A549 (cell line): ENCODE measurements at regions not wholly inside any gene's neighbourhood (a gene's known extent, or its start where the extent isn't known, plus 50 kb on each side); places are given as distances from the start of the nearest gene placed in this dataset.

ENCODE experiments used
- POLR2A ChIP-seq: IDR thresholded peaks from 2 replicates; pipeline ENCODE4 v1.6.1; 2012; ENCODE audit warnings: mild to moderate bottlenecking, low read length
- SMC3 ChIP-seq: fragments of >200 bp; sonication (Bioruptor Twin); formaldehyde crosslinking; IDR thresholded peaks from 3 replicates; pipeline ENCODE4 v1.6.1; 2018; ENCODE audit warnings: inconsistent platforms
- USF2 ChIP-seq: fragments of 450-650 bp; IDR thresholded peaks from 2 replicates; pipeline ENCODE4 v1.6.1; 2014; ENCODE audit warnings: antibody characterized with exemption
- TF ChIP-seq, protein P1 (sequence below): fragments of >200 bp; sonication (Bioruptor Twin); formaldehyde crosslinking; IDR thresholded peaks from 3 replicates; pipeline ENCODE4 v1.5.1; 2016
- TF ChIP-seq, protein P2 (sequence below): fragments of 150-350 bp; IDR thresholded peaks from 2 replicates; pipeline ENCODE4 v1.6.1; 2014; ENCODE audit warnings: low read depth, mild to moderate bottlenecking, low read length

- TF ChIP-seq USF2: no peak
- TF ChIP-seq, protein P1, sequence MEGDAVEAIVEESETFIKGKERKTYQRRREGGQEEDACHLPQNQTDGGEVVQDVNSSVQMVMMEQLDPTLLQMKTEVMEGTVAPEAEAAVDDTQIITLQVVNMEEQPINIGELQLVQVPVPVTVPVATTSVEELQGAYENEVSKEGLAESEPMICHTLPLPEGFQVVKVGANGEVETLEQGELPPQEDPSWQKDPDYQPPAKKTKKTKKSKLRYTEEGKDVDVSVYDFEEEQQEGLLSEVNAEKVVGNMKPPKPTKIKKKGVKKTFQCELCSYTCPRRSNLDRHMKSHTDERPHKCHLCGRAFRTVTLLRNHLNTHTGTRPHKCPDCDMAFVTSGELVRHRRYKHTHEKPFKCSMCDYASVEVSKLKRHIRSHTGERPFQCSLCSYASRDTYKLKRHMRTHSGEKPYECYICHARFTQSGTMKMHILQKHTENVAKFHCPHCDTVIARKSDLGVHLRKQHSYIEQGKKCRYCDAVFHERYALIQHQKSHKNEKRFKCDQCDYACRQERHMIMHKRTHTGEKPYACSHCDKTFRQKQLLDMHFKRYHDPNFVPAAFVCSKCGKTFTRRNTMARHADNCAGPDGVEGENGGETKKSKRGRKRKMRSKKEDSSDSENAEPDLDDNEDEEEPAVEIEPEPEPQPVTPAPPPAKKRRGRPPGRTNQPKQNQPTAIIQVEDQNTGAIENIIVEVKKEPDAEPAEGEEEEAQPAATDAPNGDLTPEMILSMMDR: no peak
- TF ChIP-seq, protein P2, sequence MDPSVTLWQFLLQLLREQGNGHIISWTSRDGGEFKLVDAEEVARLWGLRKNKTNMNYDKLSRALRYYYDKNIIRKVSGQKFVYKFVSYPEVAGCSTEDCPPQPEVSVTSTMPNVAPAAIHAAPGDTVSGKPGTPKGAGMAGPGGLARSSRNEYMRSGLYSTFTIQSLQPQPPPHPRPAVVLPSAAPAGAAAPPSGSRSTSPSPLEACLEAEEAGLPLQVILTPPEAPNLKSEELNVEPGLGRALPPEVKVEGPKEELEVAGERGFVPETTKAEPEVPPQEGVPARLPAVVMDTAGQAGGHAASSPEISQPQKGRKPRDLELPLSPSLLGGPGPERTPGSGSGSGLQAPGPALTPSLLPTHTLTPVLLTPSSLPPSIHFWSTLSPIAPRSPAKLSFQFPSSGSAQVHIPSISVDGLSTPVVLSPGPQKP: no peak
- no peak for TF ChIP-seq POLR2A
- TF ChIP-seq SMC3: no peak
Observed at GRCh38 chrX:124215786-124216185, 116.7 kb upstream of the TEX13D start.
